ENCODE measurements at regions not wholly inside any gene's neighbourhood (a gene's known extent, or its start where the extent isn't known, plus 50 kb on each side); places are given as distances from the start of the nearest gene placed in this dataset.

GRCh38 chr15:48041454-48041853 lies 79.3 kb upstream of the SLC24A5 start:
- Histone ChIP-seq H3K4me1 (ENCODE audit: low read depth) (no peaks in the 10 kb centered on the region), H3K36me3 (ENCODE audit: low read depth) (no peaks in the 10 kb centered on the region), H3K9me3 (no peaks in the 10 kb centered on the region), H3K4me3 (no peak overlapping the region)
- intact Hi-C loops (cut with DNase I, micrococcal nuclease), result no loop called here
- no peak for ATAC-seq
- no peak for DNase-seq
- TF ChIP-seq, protein P1, sequence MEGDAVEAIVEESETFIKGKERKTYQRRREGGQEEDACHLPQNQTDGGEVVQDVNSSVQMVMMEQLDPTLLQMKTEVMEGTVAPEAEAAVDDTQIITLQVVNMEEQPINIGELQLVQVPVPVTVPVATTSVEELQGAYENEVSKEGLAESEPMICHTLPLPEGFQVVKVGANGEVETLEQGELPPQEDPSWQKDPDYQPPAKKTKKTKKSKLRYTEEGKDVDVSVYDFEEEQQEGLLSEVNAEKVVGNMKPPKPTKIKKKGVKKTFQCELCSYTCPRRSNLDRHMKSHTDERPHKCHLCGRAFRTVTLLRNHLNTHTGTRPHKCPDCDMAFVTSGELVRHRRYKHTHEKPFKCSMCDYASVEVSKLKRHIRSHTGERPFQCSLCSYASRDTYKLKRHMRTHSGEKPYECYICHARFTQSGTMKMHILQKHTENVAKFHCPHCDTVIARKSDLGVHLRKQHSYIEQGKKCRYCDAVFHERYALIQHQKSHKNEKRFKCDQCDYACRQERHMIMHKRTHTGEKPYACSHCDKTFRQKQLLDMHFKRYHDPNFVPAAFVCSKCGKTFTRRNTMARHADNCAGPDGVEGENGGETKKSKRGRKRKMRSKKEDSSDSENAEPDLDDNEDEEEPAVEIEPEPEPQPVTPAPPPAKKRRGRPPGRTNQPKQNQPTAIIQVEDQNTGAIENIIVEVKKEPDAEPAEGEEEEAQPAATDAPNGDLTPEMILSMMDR (IDR thresholded peaks at IDR 0.05), result no peak

- Histone ChIP-seq H3K4me3 (no peak overlapping the region), H3K9me3 (no peaks in the 10 kb centered on the region), H3K4me1 (ENCODE audit: low read depth) (no peaks in the 10 kb centered on the region), H3K36me3 (ENCODE audit: low read depth) (no peaks in the 10 kb centered on the region)
- TF ChIP-seq, protein P1 (IDR thresholded peaks at IDR 0.05), result no peak
- DNase-seq (no peak), ATAC-seq (no peak)
- intact Hi-C loops (cut with DNase I, micrococcal nuclease), result no loop called here
Observed at GRCh38 chr15:48046813-48047438, 73.9 kb upstream of the SLC24A5 start.

DNA sequence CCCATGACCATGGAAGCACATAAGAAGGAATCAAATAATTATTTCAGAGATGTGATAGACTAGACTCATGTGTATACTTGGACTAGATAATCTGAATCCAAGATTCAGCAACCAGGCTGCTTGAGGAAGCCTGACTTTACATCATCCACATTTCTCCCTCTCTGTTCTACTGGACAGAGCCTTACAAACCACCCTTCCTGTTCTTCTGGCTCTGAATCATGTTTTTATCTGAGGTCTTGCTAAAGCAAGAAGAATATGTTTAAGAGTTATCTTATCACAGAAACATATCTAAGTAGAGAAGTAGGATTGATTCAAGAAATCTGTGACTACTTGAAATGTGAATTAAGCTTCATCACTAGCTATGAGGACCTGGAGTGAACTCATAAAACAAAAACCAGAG lies 71.1 kb upstream of the SLC24A5 start:
- no peak for DNase-seq
- Histone ChIP-seq H3K4me1 (ENCODE audit: low read depth) (no peaks in the 10 kb centered on the region), H3K4me3 (no peak overlapping the region), H3K36me3 (ENCODE audit: low read depth) (no peaks in the 10 kb centered on the region), H3K9me3 (no peaks in the 10 kb centered on the region)
- TF ChIP-seq, protein P1 (IDR thresholded peaks at IDR 0.05), result no peak
- intact Hi-C loops (cut with DNase I, micrococcal nuclease), result no loop called here
- no peak for ATAC-seq

- Histone ChIP-seq H3K4me3 (no peak overlapping the region), H3K4me1 (ENCODE audit: low read depth) (no peaks in the 10 kb centered on the region), H3K9me3 (no peaks in the 10 kb centered on the region), H3K36me3 (ENCODE audit: low read depth) (no peaks in the 10 kb centered on the region)
- no peak for DNase-seq
- peak; percentile 38 for ATAC-seq
- intact Hi-C loops (cut with DNase I, micrococcal nuclease), result no loop called here
- TF ChIP-seq, protein P1 (IDR thresholded peaks at IDR 0.05), result no peak
Observed at GRCh38 chr15:48052946-48053345, 67.8 kb upstream of the SLC24A5 start.

DNA sequence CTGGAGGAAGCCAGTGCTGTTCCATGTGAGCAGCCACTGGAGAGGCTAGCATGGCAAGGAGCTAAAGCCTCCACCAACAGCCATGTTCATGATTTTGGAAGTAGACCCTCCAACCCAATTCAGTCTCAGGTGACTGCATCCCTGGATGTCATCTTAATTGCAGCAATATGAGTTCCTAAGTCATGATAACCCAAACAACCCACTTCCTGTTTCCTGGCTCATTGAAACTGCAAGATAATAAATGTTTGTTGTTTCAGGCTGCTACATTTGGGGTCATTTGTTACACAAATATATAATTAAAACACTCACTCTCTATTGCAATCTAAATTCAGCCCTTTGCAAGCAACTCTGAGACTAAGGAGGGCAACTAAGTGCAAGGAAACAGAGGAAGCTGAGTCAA lies 62.4 kb upstream of the SLC24A5 start:
- Histone ChIP-seq H3K36me3 (ENCODE audit: low read depth) (no peaks in the 10 kb centered on the region), H3K9me3 (no peaks in the 10 kb centered on the region), H3K4me1 (ENCODE audit: low read depth) (no peaks in the 10 kb centered on the region), H3K4me3 (no peak overlapping the region)
- no peak for ATAC-seq
- TF ChIP-seq, protein P1 (IDR thresholded peaks at IDR 0.05), result no peak
- no peak for DNase-seq
- intact Hi-C loops (cut with DNase I, micrococcal nuclease), result no loop called here

DNA sequence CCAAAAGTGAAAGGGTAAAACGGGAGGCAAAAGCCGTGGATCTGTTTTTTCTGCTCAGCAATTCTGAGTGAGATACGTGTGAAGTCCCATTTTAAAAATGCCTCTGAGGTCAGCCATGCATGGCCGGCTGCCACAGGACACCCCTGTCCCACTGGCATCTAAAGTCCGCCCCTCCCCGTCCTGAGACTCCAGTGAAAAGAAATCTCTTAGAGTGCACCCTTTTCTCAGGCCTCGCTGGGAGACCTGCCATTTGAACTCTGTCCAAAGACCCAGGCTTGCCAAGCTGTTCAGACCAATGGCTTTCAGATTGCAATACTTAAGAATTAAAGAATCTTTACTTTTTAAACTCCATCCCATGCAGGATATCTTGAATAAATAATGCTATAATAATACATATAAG lies 61.0 kb upstream of the SLC24A5 start:
- H3K4me3 ChIP-seq, result no peak overlapping the region
- H3K4me1 ChIP-seq (ENCODE audit: low read depth), result no peaks in the 10 kb centered on the region
- ATAC-seq, result no peak
- H3K36me3 ChIP-seq (ENCODE audit: low read depth), result no peaks in the 10 kb centered on the region
- peak in 2 of 3 donors; percentile 26 to 50 for DNase-seq
- TF ChIP-seq, protein P1 (IDR thresholded peaks at IDR 0.05), result no peak
- intact Hi-C loops (cut with DNase I, micrococcal nuclease), result no loop called here
- H3K9me3 ChIP-seq, result no peaks in the 10 kb centered on the region
